HG03039 (cell line): ENCODE measurements at regions not wholly inside any gene's neighbourhood (a gene's known extent, or its start where the extent isn't known, plus 50 kb on each side); places are given as distances from the start of the nearest gene placed in this dataset.

Source experiments
- ATAC-seq: cut with Tn5 transposase; IDR thresholded peaks from one replicate; pipeline ENCODE4 v1.9.1; 2021; ENCODE audit warnings: mild to moderate bottlenecking, moderate library complexity; ENCODE audit not compliant: unreplicated experiment

GRCh38 chr1:57839067-57839466 is 415.2 kb upstream of the DAB1 start:
- ATAC-seq = no peak

DNA sequence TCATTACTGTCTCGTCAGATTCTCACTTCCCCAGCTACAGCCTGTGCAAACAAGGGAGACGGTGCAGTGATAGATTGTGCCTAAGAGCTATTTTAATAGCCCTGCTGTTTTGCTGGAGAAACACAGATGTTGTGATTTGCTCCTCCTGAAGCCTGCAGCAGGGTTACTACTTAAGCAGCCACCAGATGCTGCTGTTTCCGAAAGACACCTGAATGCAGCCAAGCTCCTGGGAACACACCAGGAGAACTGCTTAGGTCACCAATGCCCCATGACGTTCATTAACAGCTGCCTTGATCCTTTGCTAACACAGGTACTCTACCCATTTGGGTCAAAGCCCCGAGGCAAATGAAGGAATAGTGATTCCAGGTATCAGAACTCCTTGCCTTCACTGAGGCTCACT is 411.8 kb upstream of the DAB1 start:
- ATAC-seq = no peak

GRCh38 chr1:57833296-57833695 is 409.4 kb upstream of the DAB1 start:
- no peak for ATAC-seq

GRCh38 chr1:57832612-57833011 is 408.8 kb upstream of the DAB1 start:
- no peak for ATAC-seq

DNA sequence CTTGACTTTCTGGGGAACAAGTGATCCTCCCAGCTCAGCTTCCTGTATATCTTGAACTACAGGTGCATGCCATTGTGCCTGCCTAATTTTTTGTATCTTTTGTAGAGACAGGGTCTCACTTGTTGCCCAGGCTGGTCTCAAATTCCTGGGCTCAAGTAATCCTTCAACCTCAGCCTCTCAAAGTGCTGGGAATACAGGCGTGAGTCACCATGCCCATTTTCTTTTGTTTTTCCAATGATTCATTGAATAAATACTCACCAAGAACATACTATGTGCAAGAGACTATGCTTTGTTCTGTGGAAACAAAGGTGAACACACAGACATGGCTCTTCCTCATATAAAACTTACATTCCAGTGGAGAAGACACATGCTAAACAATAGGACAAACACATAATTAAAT is 407.8 kb upstream of the DAB1 start:
- no peak for ATAC-seq

DNA sequence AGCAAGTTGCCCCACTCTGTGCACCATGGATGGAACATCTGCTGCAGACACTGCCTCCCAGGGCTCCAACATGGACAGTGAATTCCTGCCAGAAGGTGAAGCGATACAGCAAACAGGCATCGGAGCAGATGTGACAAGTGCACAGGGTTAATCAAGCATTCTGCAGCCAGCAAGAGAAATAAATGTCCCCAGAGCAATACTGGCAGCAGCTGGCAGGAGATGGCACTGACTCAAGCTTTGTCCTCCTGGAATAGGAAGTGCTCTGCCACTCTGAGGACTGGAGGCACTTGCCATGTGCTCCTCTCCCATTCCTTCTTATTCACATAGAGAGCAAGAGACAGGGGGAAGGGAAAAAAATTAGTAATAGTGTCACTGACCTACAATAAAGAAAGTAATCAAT is 402.7 kb upstream of the DAB1 start:
- ATAC-seq = no peak

DNA sequence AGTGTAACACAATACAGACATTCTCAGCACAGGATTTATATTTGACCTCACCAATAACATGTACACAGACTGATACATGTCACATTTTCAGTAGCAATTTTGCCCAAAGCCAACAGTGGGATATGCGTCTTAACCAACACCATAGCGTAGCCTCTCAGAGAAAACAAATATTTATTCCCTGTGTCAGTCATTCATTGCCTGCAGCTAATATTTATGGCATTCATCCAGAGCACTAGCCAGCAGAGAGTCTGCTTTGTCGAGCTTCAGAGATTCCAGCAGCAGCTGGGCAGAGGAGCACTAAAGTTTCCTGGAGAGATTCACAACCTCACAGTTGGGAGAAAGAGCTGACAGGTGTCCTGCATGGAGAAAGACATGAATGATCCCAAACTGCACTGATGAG is 400.7 kb upstream of the DAB1 start:
- no peak for ATAC-seq

- no peak for ATAC-seq
Observed at GRCh38 chr1:57820356-57821095, 396.7 kb upstream of the DAB1 start.

- ATAC-seq = no peak
Observed at GRCh38 chr1:57819893-57820292, 396.0 kb upstream of the DAB1 start.

GRCh38 chr1:57803586-57803985 is 379.7 kb upstream of the DAB1 start:
- no peak for ATAC-seq

DNA sequence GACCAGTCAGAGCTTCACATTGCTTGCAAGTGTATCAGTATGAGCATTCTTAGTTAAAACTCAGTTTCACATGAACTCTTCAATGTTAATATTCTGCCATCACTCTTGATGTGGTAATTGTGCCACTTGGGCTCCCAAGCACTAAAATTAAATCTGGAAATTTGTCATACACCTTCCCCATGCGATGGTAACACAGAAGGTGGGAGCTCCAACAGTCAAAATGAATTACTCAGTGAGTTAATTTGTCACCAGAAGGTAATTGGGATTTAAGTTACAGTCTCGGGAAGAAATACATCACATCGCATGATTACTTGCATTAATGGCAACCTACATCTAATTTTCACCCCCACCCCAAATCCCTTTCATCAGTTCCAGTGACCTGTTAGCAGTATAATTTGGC is 376.5 kb upstream of the DAB1 start:
- no peak for ATAC-seq

- ATAC-seq = no peak
Observed at GRCh38 chr1:57799490-57800115, 375.7 kb upstream of the DAB1 start.

GRCh38 chr1:57798543-57798942 is 374.7 kb upstream of the DAB1 start:
- ATAC-seq = no peak

DNA sequence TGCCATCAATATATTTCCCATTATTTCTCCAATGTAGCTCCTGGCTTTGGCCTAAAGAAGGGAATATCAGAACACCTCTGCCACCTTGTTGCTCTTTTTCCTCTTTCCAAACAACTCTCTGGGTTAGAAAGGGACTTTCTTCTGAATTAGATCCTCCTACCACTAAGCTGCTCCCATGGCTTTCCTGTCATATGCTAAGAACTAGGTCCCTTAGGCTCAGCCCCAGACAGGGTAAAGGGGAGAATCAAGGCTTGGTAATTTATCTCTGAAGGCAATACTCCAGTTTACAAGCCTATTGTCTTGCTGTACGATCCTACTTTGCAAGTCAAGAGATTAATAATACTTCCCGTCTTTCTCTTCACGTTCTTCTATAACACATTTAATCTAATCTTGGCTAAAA is 373.2 kb upstream of the DAB1 start:
- ATAC-seq = no peak

GRCh38 chr1:57796616-57797015 is 372.8 kb upstream of the DAB1 start:
- no peak for ATAC-seq

DNA sequence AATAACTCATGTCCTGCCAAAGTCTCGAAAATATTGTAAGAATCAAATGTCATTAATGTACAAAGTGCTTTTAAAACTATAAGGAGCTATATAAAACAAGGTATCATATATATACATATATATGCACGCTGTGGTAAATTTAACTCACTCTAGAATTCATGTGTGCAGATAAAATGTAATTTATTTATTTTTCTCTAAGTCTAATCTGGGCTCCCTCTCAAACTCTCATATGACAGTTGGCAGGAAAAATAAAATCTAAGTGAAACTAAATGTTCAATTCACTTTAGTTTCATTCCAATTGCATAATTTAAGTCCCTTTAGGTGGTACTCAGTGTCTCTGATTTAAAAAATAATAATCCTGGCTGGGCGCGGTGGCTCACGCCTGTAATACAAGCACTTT is 372.0 kb upstream of the DAB1 start:
- ATAC-seq = no peak

DNA sequence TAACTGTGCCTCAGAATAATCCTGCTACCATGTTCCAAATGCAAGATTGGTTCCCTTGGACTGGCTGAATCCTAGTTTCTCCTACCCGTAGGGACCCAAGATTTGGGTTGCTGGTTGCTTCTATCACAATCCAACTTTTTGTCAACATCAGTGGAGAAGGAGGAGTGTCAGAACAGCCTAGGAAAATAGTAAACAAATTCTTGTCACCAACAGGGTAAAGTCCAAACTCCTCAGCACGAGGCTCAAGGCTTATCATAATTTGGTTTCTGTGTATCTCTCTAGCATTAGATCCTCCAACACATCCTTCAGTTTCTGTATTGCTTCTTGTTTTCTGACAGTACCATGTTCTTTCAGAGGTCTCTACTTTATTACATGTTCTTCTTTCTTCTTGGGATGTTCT is 370.2 kb upstream of the DAB1 start:
- no peak for ATAC-seq

DNA sequence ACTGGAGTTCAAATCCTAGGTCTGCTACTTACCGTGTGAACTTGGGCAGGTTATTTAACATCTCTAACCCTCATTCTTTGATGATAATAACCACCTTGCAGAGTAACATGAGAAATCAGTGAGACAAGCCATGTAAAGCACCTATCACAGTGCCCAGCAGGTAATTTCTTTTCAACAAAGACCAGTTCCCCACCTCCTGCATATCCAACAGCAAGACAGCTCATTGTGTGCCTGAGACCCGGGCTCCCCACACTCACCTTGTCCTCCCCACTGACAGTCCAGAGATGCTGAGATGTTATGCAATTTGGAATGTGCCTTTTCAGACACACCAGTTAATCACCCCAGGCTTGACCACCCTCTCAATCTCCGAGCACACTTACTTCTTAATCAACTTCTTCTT is 367.6 kb upstream of the DAB1 start:
- ATAC-seq = no peak

DNA sequence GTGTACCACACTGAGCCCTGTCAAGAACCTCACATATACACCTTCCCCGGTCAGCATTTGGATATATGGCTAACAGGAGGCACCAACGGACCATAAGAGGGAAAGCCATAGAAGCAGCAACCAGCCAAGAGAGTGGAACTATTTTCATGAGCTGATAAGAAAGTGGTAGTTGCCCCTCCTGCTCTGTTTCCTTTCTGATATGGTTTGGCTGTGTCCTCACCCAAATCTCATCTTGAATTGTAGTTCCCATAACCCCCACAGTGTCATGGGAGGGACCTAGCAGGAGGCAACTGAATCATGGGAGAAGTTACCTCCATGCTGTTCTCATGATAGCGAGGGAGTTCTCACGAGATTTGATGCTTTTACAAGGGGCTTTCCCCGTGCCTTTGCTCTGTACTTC is 366.1 kb upstream of the DAB1 start:
- no peak for ATAC-seq

- no peak for ATAC-seq
Observed at GRCh38 chr1:57788313-57788712, 364.5 kb upstream of the DAB1 start.

- no peak for ATAC-seq
Observed at GRCh38 chr1:57784356-57784755, 360.5 kb upstream of the DAB1 start.

- ATAC-seq = no peak
Observed at GRCh38 chr1:57782357-57782756, 358.5 kb upstream of the DAB1 start.
